ENCODE measurements at regions not wholly inside any gene's neighbourhood (a gene's known extent, or its start where the extent isn't known, plus 50 kb on each side); places are given as distances from the start of the nearest gene placed in this dataset.

DNA sequence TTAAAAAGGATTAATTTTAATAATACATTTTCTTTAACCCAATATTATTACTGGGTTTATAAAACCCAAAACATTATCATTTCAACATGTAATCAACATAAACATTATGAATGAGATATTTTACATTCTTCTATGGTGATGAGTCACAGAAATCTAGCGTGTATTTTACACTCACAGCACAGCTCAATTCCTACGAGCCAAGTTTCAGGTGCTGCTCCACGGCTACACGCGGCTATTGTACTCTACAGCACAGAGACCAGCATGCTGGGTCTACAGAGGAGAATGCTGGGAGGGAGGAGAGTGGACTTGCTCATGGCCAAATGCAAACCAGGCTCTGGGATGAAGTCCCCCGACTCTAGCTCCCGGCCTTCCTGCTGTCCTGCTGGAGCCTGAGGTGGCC is 72.0 kb upstream of the LMO1 start:
- in situ Hi-C loops (cut with HindIII; ENCODE audit: low pct_ligation_motif_present, low sequenced_read_pairs) = no loop called here
- H3K27ac ChIP-seq = no peak overlapping the region
- H3K4me3 ChIP-seq (ENCODE audit: low read depth, low read length) = no peak overlapping the region
- H3K27me3 ChIP-seq (replicated peaks) = no peaks in the 10 kb centered on the region
- TF ChIP-seq, protein P1, sequence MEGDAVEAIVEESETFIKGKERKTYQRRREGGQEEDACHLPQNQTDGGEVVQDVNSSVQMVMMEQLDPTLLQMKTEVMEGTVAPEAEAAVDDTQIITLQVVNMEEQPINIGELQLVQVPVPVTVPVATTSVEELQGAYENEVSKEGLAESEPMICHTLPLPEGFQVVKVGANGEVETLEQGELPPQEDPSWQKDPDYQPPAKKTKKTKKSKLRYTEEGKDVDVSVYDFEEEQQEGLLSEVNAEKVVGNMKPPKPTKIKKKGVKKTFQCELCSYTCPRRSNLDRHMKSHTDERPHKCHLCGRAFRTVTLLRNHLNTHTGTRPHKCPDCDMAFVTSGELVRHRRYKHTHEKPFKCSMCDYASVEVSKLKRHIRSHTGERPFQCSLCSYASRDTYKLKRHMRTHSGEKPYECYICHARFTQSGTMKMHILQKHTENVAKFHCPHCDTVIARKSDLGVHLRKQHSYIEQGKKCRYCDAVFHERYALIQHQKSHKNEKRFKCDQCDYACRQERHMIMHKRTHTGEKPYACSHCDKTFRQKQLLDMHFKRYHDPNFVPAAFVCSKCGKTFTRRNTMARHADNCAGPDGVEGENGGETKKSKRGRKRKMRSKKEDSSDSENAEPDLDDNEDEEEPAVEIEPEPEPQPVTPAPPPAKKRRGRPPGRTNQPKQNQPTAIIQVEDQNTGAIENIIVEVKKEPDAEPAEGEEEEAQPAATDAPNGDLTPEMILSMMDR (IDR thresholded peaks at IDR 0.05; ENCODE audit: low read depth, low read length, missing control alignments) = no peak
- peak; percentile 18 for DNase-seq
- no peaks in the 10 kb centered on the region for H3K36me3 ChIP-seq (replicated peaks)

DNA sequence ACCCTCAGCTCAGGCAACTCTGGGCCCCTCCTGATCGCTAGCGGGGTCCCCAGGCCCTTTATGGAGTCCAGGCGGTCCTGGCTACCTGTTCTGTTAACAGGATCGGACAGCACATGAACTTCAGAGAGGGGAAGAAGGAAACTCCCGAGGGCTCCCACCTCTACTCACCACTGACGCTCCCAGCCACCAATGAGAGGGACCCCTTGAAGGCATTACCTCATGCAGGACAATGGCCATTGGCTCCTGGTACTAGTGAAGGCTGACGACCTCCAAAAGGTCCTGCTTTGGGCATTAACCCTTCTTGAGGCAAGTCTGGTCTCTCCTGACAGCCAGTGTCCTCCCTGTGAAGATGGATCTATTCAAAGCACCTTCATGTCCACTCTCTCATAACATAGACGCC is 71.5 kb upstream of the LMO1 start:
- in situ Hi-C loops (cut with HindIII; ENCODE audit: low pct_ligation_motif_present, low sequenced_read_pairs) = no loop called here
- Histone ChIP-seq H3K4me3 (ENCODE audit: low read depth, low read length) (no peak overlapping the region), H3K27me3 (replicated peaks) (no peaks in the 10 kb centered on the region), H3K27ac (no peak overlapping the region), H3K36me3 (replicated peaks) (no peaks in the 10 kb centered on the region)
- no peak for DNase-seq
- TF ChIP-seq, protein P1 (IDR thresholded peaks at IDR 0.05; ENCODE audit: low read depth, low read length, missing control alignments) = no peak

DNA sequence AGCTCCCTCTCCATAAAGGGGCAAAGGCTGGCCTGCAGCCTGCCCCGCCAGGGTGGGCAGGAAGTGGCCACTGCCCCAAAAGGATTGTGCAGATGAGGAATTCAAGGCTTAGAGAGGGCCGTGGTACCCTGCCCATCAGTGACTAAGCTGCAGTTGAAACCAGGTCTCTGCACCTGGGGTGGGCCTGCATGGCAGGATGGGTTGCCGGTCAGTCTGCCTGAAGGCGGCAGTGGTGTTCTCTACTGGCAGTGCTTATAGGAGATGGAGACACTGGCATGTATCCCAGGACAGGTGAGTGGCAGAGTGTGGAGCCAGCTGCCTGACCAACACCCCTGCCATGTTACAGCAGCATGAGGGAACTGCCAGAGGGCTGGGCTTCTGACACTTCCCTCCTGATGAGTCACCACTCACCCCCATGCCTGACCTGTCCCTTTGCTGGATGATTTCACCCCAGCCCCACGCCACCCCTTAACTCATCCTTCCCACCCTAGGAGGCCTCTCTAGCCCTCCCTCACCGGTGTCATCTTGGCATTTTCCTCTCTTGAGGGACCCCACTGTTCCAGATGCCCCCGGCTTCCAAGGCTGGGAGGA is 70.2 kb upstream of the LMO1 start:
- no peaks in the 10 kb centered on the region for H3K36me3 ChIP-seq (replicated peaks)

DNA sequence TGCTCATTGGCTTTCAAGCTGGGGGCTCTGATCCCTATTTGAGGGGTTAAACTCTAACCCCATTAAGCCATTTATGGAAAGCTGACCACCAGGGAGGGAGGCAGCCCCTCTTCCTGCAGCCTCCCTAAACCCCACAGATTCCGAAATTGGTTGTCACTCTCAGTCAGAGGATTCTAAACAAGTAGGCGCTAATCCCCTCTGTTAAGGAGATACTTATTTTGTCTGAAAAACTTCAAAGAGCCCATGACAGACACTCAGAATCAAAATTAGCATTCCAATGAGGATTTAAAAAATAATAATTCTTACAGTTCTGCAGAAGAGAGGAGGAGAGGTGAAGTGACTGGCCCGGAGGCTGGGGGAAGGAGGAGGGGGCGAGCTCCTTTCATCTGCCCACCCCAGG is 69.7 kb upstream of the LMO1 start:
- H3K27ac ChIP-seq = no peak overlapping the region
- H3K36me3 ChIP-seq (replicated peaks) = no peaks in the 10 kb centered on the region
- in situ Hi-C loops (cut with HindIII; ENCODE audit: low pct_ligation_motif_present, low sequenced_read_pairs) = no loop called here
- TF ChIP-seq, protein P1 (IDR thresholded peaks at IDR 0.05; ENCODE audit: low read depth, low read length, missing control alignments) = no peak
- no peak for DNase-seq
- no peak overlapping the region for H3K4me3 ChIP-seq (ENCODE audit: low read depth, low read length)
- H3K27me3 ChIP-seq (replicated peaks) = no peaks in the 10 kb centered on the region

More for the DNA sequence above, 70.2 kb upstream of the LMO1 start:
- in situ Hi-C loops (cut with HindIII; ENCODE audit: low pct_ligation_motif_present, low sequenced_read_pairs) = no loop called here
- no peak overlapping the region for H3K4me3 ChIP-seq (ENCODE audit: low read depth, low read length)
- peak; percentile 38 for DNase-seq
- no peak overlapping the region for H3K27ac ChIP-seq
- H3K27me3 ChIP-seq (replicated peaks) = no peaks in the 10 kb centered on the region
- TF ChIP-seq, protein P1 (IDR thresholded peaks at IDR 0.05; ENCODE audit: low read depth, low read length, missing control alignments) = no peak

DNA sequence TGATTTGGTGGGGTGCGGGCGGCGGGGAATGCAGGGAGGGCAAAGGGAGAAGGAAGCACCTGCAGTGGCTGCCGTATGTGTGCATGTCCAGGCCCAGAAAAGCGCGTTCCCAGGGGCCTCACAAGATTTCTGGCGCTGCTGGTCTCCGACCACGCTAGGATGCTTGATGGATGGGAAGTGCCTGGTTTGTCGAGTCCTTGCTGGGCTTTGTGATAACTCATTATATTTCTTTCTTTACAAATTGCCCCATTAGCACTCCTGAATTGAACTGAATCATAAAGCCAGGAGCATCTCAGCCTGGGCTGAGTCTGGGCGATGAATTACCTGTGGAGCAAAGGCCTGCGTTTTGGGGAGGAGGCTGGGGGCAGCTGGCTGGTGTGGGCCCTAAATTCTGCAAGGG is 69.2 kb upstream of the LMO1 start:
- no peak for DNase-seq
- no peaks in the 10 kb centered on the region for H3K36me3 ChIP-seq (replicated peaks)
- in situ Hi-C loops (cut with HindIII; ENCODE audit: low pct_ligation_motif_present, low sequenced_read_pairs) = no loop called here
- no peaks in the 10 kb centered on the region for H3K27me3 ChIP-seq (replicated peaks)
- H3K27ac ChIP-seq = no peak overlapping the region
- TF ChIP-seq, protein P1 (IDR thresholded peaks at IDR 0.05; ENCODE audit: low read depth, low read length, missing control alignments) = no peak
- no peak overlapping the region for H3K4me3 ChIP-seq (ENCODE audit: low read depth, low read length)

DNA sequence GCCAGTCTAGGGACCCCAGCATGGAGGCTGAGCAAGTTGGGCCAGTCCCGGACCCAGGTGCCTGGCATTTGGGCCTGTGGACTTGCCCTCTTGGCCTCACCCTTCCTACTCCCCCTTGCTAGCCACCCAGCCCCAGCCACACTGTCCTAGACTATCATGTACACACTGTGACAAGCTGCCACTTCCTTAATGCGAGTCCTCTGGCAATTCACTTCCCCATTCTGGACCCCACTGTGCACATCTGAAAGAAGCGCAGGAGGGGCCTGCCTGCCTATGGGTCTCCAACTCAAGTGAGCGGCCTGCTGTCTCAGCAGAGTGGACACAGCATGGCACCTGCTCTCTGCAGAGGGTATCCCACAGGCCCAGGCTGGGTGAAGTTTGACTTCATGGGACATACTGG is 68.5 kb upstream of the LMO1 start:
- no peak for DNase-seq
- H3K27ac ChIP-seq = no peak overlapping the region
- TF ChIP-seq, protein P1 (IDR thresholded peaks at IDR 0.05; ENCODE audit: low read depth, low read length, missing control alignments) = no peak
- H3K27me3 ChIP-seq (replicated peaks) = no peaks in the 10 kb centered on the region
- no peaks in the 10 kb centered on the region for H3K36me3 ChIP-seq (replicated peaks)
- H3K4me3 ChIP-seq (ENCODE audit: low read depth, low read length) = no peak overlapping the region
- in situ Hi-C loops (cut with HindIII; ENCODE audit: low pct_ligation_motif_present, low sequenced_read_pairs) = no loop called here

Measured in brain microvascular endothelial cell (primary cell).